Left lobe of liver (tissue), 2 donors: ENCODE measurements at regions not wholly inside any gene's neighbourhood (a gene's known extent, or its start where the extent isn't known, plus 50 kb on each side); places are given as distances from the start of the nearest gene placed in this dataset.
"Not testable (repeated sequence)": the region's sequence is repeated elsewhere in the genome, so short reads cannot be mapped to it uniquely, and the experiment has no call there.

Experiments
- ATAC-seq: fragments of 200-7000 bp; cut with Tn5 transposase; one replicate; pipeline ENCODE4 v1.9.1; 2020; ENCODE audit warnings: mild to moderate bottlenecking, moderate library complexity
- DNase-seq: peaks from one replicate; pipeline ENCODE4 v3.0.0-alpha.2; 2020; ENCODE audit warnings: low spot score
- donor health status: DM: no; HTN: no; CAD: no; lungs with moderate emphysema.
- donor health status: DM: no; HTN: yes; CAD: no.

GRCh38 chr10:59033622-59034021 lies 142.8 kb upstream of the PHYHIPL start:
- DNase-seq: no peak
- no peak for ATAC-seq

GRCh38 chr10:59036311-59037017 lies 140.0 kb upstream of the PHYHIPL start:
- ATAC-seq: peak; percentile 95

GRCh38 chr10:59037018-59037389 lies 139.4 kb upstream of the PHYHIPL start:
- ATAC-seq: peak; percentile 3
- DNase-seq: no peak

More at GRCh38 chr10:59036311-59037017, 140.0 kb upstream of the PHYHIPL start:
- peak; percentile 57 for DNase-seq

- ATAC-seq (peak; percentile 88), DNase-seq (no peak)
Measured at GRCh38 chr10:59037506-59037905, 138.9 kb upstream of the PHYHIPL start.

GRCh38 chr10:59043358-59043757 lies 133.1 kb upstream of the PHYHIPL start:
- not testable (repeated sequence) for ATAC-seq, DNase-seq

- ATAC-seq (peak; percentile 85), DNase-seq (no peak)
Measured at GRCh38 chr10:59047180-59047579, 129.3 kb upstream of the PHYHIPL start.

- ATAC-seq (no peak), DNase-seq (no peak)
Measured at GRCh38 chr10:59047957-59048618, 128.4 kb upstream of the PHYHIPL start.

- ATAC-seq, DNase-seq: not testable (repeated sequence)
Measured at GRCh38 chr10:59053502-59053901, 122.9 kb upstream of the PHYHIPL start.

- no peak for DNase-seq
Measured at GRCh38 chr10:59055045-59055444, 121.4 kb upstream of the PHYHIPL start.

GRCh38 chr10:59057345-59057744 lies 119.1 kb upstream of the PHYHIPL start:
- DNase-seq (no peak), ATAC-seq (peak; percentile 20)

More at GRCh38 chr10:59055045-59055444, 121.4 kb upstream of the PHYHIPL start:
- ATAC-seq: no peak

GRCh38 chr10:59060852-59061251 lies 115.6 kb upstream of the PHYHIPL start:
- no peak for ATAC-seq

GRCh38 chr10:59063491-59063890 lies 113.0 kb upstream of the PHYHIPL start:
- no peak for ATAC-seq
- no peak for DNase-seq

More at GRCh38 chr10:59060852-59061251, 115.6 kb upstream of the PHYHIPL start:
- no peak for DNase-seq

- no peak for DNase-seq
- peak; percentile 48 for ATAC-seq
Measured at GRCh38 chr10:59064080-59064692, 112.3 kb upstream of the PHYHIPL start.

- ATAC-seq (no peak), DNase-seq (no peak)
Measured at GRCh38 chr10:59064759-59065539, 111.5 kb upstream of the PHYHIPL start.

GRCh38 chr10:59068581-59069191 lies 107.8 kb upstream of the PHYHIPL start:
- no peak for DNase-seq
- no peak for ATAC-seq

- DNase-seq: no peak
- no peak for ATAC-seq
Measured at GRCh38 chr10:59072038-59072437, 104.4 kb upstream of the PHYHIPL start.

GRCh38 chr10:59073456-59074053 lies 102.9 kb upstream of the PHYHIPL start:
- ATAC-seq (peak; percentile 90), DNase-seq (peak; percentile 48)

- ATAC-seq: no peak
- DNase-seq: no peak
Measured at GRCh38 chr10:59075576-59075975, 100.9 kb upstream of the PHYHIPL start.

- DNase-seq (no peak), ATAC-seq (peak; percentile 72)
Measured at GRCh38 chr10:59077855-59078254, 98.6 kb upstream of the PHYHIPL start.

GRCh38 chr10:59078978-59079377 lies 97.5 kb upstream of the PHYHIPL start:
- no peak for DNase-seq
- no peak for ATAC-seq
